Liver (tissue), 3 donors: ENCODE measurements at regions not wholly inside any gene's neighbourhood (a gene's known extent, or its start where the extent isn't known, plus 50 kb on each side); places are given as distances from the start of the nearest gene placed in this dataset.

ENCODE experiments used
- EGR1 ChIP-seq, 2 donors: IDR thresholded peaks; 2 replicates each; pipeline ENCODE4 v1.6.1; 2016 to 2018; ENCODE audit warnings: antibody characterized with exemption in 2 of 2, low read depth in 2 of 2
- FOXA1 ChIP-seq: IDR thresholded peaks from 2 replicates; pipeline ENCODE4 v1.6.1; 2016; ENCODE audit warnings: antibody characterized with exemption
- GABPA ChIP-seq, 2 donors: IDR thresholded peaks in 1 of 2; conservative IDR thresholded peaks in 1 of 2; 2 replicates each; pipeline ENCODE4 v1.6.1; 2016; ENCODE audit warnings: antibody characterized with exemption in 2 of 2, mild to moderate bottlenecking in 1 of 2, moderate library complexity in 1 of 2
- JUND ChIP-seq, 2 donors: IDR thresholded peaks; 2 replicates each; pipeline ENCODE4 v1.6.1; 2016; ENCODE audit warnings: antibody characterized with exemption in 2 of 2
- NR2F2 ChIP-seq: IDR thresholded peaks from 2 replicates; pipeline ENCODE4 v1.6.1; 2016; ENCODE audit warnings: antibody characterized with exemption
- RAD21 ChIP-seq, 2 donors: IDR thresholded peaks; 2 replicates each; pipeline ENCODE4 v1.6.1; 2016; ENCODE audit warnings: antibody characterized with exemption in 2 of 2, mild to moderate bottlenecking in 2 of 2
- RXRA ChIP-seq, 2 donors: IDR thresholded peaks; 2 replicates each; pipeline ENCODE4 v1.6.1; 2017 to 2018; ENCODE audit warnings: antibody characterized with exemption in 2 of 2, mild to moderate bottlenecking in 1 of 2
- TAF1 ChIP-seq: conservative IDR thresholded peaks from 2 replicates; pipeline ENCODE4 v1.6.1; 2016; ENCODE audit warnings: antibody characterized with exemption, mild to moderate bottlenecking
- YY1 ChIP-seq: IDR thresholded peaks from 2 replicates; pipeline ENCODE4 v1.6.1; 2016; ENCODE audit warnings: antibody characterized with exemption, mild to moderate bottlenecking
- TF ChIP-seq, protein P1 (sequence below): fragments of 150-350 bp; IDR thresholded peaks from 2 replicates; pipeline ENCODE4 v1.5.1; 2017; ENCODE audit warnings: improper control_type of control experiment, low read depth, low read length; ENCODE audit not compliant: missing input control
- TF ChIP-seq, protein P2 (sequence below): IDR thresholded peaks from 2 replicates; pipeline ENCODE4 v1.6.1; 2016; ENCODE audit warnings: antibody characterized with exemption
- TF ChIP-seq, protein P3 (sequence below): IDR thresholded peaks from 2 replicates; pipeline ENCODE4 v1.6.1; 2016; ENCODE audit warnings: antibody characterized with exemption, mild to moderate bottlenecking
- TF ChIP-seq, protein P4 (sequence below): IDR thresholded peaks from 2 replicates; pipeline ENCODE4 v1.6.1; 2016; ENCODE audit warnings: antibody characterized with exemption
- TF ChIP-seq, protein P5 (sequence below): IDR thresholded peaks from 2 replicates; pipeline ENCODE4 v1.6.1; 2016; ENCODE audit warnings: antibody characterized with exemption
- donor health status: healthy.
- donor health status: healthy.

DNA sequence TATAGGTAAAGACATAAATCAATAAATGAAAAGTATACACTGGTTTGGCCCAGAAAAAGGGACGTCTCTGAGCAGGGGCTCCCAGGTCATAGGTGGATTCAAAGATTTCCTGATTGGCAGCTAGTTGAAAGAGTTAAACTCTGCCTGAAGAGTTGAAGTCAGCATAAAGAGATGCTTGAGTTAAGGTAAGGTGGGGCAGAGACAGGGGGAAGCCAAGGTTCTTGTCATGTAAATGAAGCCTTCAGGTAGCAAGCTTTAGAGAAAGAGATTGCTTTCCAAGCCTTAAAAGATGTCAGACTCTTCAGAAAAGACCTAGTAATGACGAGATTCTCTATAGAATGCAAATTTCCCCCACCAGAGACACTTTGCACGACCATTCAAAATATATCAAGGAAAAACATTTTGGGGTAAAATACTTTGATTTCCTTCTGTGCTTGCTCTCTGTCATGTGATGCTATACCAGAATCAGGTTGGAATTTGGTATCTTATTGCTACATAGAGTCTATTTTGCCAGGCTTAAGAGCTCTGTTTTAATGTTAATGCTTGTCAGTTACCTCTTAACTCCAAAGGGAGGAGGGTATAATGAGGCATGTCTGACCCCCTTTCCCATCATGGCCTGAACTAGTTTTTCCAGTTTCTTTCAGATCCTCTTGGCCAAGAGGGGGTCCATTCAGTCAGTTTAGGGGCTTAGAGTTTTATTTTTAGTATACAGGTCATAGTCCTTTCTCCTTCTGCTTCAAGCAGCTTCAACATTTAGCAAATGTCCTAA, 429.6 kb downstream of the ADRA2A start:
- no peak for TF ChIP-seq JUND (IDR thresholded peaks at IDR 0.05)
- TF ChIP-seq, protein P1, sequence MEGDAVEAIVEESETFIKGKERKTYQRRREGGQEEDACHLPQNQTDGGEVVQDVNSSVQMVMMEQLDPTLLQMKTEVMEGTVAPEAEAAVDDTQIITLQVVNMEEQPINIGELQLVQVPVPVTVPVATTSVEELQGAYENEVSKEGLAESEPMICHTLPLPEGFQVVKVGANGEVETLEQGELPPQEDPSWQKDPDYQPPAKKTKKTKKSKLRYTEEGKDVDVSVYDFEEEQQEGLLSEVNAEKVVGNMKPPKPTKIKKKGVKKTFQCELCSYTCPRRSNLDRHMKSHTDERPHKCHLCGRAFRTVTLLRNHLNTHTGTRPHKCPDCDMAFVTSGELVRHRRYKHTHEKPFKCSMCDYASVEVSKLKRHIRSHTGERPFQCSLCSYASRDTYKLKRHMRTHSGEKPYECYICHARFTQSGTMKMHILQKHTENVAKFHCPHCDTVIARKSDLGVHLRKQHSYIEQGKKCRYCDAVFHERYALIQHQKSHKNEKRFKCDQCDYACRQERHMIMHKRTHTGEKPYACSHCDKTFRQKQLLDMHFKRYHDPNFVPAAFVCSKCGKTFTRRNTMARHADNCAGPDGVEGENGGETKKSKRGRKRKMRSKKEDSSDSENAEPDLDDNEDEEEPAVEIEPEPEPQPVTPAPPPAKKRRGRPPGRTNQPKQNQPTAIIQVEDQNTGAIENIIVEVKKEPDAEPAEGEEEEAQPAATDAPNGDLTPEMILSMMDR: no peak
- no peak for TF ChIP-seq NR2F2
- no peak for TF ChIP-seq EGR1 (IDR thresholded peaks at IDR 0.05; ENCODE audit: low read depth in 2 of 2)
- TF ChIP-seq, protein P2, sequence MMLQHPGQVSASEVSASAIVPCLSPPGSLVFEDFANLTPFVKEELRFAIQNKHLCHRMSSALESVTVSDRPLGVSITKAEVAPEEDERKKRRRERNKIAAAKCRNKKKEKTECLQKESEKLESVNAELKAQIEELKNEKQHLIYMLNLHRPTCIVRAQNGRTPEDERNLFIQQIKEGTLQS: no peak
- TF ChIP-seq, protein P3, sequence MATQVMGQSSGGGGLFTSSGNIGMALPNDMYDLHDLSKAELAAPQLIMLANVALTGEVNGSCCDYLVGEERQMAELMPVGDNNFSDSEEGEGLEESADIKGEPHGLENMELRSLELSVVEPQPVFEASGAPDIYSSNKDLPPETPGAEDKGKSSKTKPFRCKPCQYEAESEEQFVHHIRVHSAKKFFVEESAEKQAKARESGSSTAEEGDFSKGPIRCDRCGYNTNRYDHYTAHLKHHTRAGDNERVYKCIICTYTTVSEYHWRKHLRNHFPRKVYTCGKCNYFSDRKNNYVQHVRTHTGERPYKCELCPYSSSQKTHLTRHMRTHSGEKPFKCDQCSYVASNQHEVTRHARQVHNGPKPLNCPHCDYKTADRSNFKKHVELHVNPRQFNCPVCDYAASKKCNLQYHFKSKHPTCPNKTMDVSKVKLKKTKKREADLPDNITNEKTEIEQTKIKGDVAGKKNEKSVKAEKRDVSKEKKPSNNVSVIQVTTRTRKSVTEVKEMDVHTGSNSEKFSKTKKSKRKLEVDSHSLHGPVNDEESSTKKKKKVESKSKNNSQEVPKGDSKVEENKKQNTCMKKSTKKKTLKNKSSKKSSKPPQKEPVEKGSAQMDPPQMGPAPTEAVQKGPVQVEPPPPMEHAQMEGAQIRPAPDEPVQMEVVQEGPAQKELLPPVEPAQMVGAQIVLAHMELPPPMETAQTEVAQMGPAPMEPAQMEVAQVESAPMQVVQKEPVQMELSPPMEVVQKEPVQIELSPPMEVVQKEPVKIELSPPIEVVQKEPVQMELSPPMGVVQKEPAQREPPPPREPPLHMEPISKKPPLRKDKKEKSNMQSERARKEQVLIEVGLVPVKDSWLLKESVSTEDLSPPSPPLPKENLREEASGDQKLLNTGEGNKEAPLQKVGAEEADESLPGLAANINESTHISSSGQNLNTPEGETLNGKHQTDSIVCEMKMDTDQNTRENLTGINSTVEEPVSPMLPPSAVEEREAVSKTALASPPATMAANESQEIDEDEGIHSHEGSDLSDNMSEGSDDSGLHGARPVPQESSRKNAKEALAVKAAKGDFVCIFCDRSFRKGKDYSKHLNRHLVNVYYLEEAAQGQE: no peak
- TF ChIP-seq, protein P4, sequence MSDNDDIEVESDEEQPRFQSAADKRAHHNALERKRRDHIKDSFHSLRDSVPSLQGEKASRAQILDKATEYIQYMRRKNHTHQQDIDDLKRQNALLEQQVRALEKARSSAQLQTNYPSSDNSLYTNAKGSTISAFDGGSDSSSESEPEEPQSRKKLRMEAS: no peak
- no peak for TF ChIP-seq RXRA (IDR thresholded peaks at IDR 0.05)
- no peak for TF ChIP-seq YY1
- TF ChIP-seq FOXA1: no peak
- TF ChIP-seq TAF1: no peak
- TF ChIP-seq, protein P5, sequence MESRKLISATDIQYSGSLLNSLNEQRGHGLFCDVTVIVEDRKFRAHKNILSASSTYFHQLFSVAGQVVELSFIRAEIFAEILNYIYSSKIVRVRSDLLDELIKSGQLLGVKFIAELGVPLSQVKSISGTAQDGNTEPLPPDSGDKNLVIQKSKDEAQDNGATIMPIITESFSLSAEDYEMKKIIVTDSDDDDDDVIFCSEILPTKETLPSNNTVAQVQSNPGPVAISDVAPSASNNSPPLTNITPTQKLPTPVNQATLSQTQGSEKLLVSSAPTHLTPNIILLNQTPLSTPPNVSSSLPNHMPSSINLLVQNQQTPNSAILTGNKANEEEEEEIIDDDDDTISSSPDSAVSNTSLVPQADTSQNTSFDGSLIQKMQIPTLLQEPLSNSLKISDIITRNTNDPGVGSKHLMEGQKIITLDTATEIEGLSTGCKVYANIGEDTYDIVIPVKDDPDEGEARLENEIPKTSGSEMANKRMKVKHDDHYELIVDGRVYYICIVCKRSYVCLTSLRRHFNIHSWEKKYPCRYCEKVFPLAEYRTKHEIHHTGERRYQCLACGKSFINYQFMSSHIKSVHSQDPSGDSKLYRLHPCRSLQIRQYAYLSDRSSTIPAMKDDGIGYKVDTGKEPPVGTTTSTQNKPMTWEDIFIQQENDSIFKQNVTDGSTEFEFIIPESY: no peak
- TF ChIP-seq GABPA (IDR thresholded peaks at IDR 0.05 in 1 of 2, conservative IDR thresholded peaks at IDR 0.05 in 1 of 2): no peak
- no peak for TF ChIP-seq RAD21 (IDR thresholded peaks at IDR 0.05)
